Right ventricle myocardium inferior (tissue), 1 donor: ENCODE measurements at regions not wholly inside any gene's neighbourhood (a gene's known extent, or its start where the extent isn't known, plus 50 kb on each side); places are given as distances from the start of the nearest gene placed in this dataset.
"Not testable (repeated sequence)": the region's sequence is repeated elsewhere in the genome, so short reads cannot be mapped to it uniquely, and the experiment has no call there.

ENCODE experiments used
- ATAC-seq: fragments of 200-7000 bp; cut with Tn5 transposase; one replicate; pipeline ENCODE4 v1.9.1; 2020; ENCODE audit warnings: mild to moderate bottlenecking, moderate library complexity
- DNase-seq: peaks from one replicate; pipeline ENCODE4 v3.0.0; 2021; ENCODE audit errors: missing footprints
- intact Hi-C: fragments of 100-400 bp; cut with DNase I; formaldehyde crosslinking; loops from one replicate; pipeline ENCODE4 v1.11.0; 2022
- donor health status: DM: no; HTN: yes; CAD: no; lungs with severe emphysema.

DNA sequence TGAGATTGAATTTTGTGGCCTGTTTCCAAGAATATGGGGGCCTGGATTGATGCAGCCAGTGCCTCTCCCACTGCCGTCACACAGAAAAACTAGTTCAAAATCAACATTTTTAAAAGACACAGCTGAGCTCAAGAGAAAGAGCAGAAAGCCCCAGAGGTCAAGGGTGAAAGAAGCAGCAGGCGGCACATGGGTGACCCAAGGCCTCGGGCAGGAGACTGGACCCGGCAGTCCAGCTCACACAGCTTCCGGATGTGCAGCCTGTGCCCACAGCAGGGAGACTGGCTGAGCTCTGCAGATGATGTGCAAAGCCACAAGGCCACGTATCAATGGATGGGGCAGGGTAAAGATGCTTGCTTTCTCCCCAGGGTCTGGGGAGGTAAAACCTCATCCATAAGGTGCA, 50.4 kb upstream of the RNF32 start:
- ATAC-seq (no peak), DNase-seq (no peak)
- intact Hi-C loops: no loop called here

DNA sequence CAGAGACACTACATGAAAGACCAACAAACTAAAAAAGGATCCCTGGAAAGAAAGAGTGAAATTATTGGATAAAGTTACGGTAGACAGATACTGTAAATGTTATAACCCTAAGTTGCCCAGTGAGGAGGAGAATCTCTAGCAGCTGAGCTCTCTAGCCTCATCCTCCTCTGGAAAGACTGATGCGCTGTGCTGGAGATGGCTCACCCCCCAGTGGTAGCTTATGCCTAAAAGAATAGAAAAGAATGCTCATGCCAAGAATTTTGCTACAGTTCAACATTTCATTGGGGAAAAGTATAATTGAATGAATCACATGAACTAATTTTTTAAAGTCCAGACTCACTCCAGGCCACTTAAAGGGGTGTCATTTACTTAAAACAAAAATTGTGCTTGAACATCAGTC, 50.8 kb upstream of the RNF32 start:
- intact Hi-C loops: no loop called here

DNA sequence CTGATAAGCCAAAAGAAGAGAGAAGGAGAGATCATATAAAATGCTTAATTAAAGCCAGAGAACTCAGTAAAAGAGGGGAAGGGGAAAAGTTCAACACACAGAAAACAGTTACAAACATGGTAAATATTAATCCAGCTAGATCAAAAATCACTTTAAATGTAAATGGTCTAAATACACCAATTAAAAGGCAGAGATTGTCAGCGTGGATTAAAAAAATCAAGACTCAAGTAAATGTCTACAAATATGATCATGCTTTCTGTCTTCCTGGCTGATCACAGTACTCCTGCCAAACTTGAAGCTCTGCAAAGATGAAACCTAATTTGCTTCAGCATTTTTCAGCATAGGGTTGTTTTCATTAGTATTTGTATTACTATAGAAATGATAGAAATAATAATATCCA, 54.6 kb upstream of the RNF32 start:
- ATAC-seq: no peak

More for the DNA sequence above, 50.8 kb upstream of the RNF32 start:
- DNase-seq: no peak
- no peak for ATAC-seq

DNA sequence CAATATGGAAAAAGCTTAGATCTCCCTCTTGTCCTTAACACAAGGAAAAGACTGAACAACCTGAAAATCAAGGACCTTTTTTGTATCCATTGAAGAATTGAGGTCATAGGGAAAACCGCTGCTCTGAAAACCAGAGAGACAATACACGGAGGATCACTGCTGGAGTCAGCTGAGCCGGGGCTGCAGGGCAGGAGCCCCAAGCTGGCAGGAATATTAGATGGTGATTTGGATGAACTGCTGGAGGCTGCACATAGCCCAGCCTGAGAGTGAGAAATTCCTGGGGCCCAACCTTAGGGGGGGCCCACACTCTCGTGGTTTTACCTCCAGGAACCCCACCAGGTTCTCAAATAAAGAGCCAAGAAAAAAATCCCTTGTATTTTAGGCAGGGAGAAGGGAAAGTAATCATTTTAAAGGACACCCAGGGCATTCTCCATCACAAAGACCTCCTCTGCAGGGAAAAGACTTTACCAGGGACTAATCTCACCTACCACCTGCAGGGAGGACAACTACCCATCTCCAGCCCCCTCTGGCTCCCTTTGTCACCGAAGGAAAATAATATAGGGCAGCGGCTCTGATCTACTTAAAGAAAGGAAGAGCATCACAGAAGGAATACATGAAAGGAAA, 55.4 kb upstream of the RNF32 start:
- ATAC-seq: no peak
- DNase-seq: no peak
- intact Hi-C loops: no loop called here

More for the DNA sequence above, 54.6 kb upstream of the RNF32 start:
- DNase-seq: no peak
- intact Hi-C loops: no loop called here

DNA sequence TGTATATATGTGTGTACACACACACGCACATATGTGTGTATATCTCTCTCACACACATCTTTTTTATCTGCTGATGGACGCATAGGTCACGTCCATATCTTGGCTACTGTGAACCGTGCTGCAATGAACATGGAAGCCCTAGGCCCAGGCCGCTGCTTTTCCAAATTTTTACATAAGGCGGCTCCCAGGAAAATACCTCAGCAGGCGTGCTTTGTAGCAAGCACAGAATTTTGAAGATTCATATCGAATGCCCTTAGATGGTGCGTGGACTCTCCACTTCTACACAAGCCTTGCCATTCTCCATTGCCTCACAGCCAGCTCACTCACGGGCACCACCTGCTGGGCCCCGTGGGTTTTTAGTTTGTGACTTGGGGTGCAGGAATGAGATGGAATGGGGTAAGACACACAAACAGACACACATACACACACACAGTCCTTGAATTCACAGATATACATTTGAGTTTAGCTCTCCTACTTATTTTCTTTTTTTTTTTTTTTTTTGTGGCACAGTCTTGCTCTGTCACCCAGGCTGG, 57.9 kb upstream of the RNF32 start:
- intact Hi-C loops: no loop called here
- DNase-seq (no peak), ATAC-seq (no peak)

DNA sequence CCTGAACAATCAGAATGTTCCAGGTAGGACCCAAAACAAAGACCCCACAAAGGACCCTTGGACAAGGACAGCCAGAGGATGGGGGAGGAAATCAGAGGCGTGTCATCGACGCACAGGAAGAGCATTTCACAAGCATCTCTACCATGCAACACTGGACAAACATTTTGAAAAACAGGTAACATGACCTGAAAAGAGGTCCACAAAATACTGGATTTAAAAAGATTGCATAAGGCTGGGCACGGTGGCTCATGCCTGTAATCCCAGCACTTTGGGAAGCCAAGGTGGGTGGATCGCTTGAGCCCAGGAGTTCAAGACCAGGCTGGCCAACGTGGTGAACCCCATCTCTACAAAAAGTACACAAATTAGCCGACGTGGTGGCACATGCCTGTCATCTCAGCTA, 60.5 kb upstream of the RNF32 start:
- no peak for DNase-seq
- no peak for ATAC-seq
- intact Hi-C loops: no loop called here

DNA sequence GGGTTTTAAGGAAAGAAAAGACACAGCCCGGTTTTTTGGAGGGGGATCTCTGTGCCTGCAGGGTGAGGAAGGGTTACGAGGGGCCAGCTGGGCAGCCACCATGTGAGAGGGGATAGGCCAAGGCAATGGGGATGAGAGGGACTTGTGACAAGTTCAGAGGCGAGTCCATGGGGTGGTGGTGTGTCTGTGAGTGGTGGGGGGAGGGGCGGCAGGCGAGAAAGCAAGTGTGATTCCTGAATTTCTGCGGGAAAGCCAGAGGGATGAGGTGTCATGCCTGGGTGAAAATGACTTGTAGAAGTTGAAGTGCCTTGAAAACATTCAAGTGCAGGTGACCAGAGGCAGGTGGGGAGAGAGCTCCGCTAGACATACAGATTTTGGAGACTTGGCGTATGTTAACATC, 61.0 kb upstream of the RNF32 start:
- no peak for DNase-seq
- no peak for ATAC-seq
- intact Hi-C loops: no loop called here

DNA sequence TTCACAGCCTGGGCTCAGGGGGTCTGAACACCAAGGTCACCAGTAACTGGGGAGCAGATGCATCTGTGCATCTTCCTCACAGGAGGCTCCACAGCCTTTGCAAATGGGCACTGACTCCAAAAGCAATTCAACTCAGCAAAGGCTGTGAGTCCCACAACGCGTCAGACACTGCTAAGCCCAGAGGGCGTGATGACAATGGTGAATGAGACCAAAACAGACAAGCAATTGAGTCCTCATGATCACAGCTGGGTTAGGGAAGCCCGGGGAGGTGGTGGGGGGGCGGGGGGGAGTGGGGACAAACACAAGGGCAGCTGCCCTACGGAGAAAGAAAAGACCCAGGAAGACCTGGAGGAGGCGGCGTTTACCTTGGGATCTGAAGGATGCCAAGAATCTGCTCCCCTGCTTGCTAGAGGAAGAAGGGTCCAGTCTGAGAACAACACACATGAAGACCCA, 61.6 kb upstream of the RNF32 start:
- ATAC-seq: no peak
- intact Hi-C loops: no loop called here
- DNase-seq: no peak

DNA sequence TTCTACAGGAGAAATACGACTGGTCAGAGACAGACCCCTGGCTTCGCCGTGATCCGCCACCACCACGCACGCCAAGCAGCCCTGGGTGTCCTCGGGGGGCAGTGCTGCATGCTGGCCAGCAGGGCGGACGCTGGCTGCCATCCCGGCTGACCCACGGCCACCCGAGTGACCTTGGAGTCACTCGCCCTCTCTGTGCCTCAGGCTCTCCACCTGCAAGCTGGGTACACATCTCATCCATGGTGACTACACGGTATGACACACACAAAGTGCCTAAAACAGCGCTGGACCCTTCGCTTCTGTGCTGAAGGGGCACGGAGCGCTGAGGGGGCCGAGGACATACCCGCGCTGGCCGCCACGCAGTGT, 62.0 kb upstream of the RNF32 start:
- intact Hi-C loops: no loop called here
- no peak for ATAC-seq
- DNase-seq: no peak

DNA sequence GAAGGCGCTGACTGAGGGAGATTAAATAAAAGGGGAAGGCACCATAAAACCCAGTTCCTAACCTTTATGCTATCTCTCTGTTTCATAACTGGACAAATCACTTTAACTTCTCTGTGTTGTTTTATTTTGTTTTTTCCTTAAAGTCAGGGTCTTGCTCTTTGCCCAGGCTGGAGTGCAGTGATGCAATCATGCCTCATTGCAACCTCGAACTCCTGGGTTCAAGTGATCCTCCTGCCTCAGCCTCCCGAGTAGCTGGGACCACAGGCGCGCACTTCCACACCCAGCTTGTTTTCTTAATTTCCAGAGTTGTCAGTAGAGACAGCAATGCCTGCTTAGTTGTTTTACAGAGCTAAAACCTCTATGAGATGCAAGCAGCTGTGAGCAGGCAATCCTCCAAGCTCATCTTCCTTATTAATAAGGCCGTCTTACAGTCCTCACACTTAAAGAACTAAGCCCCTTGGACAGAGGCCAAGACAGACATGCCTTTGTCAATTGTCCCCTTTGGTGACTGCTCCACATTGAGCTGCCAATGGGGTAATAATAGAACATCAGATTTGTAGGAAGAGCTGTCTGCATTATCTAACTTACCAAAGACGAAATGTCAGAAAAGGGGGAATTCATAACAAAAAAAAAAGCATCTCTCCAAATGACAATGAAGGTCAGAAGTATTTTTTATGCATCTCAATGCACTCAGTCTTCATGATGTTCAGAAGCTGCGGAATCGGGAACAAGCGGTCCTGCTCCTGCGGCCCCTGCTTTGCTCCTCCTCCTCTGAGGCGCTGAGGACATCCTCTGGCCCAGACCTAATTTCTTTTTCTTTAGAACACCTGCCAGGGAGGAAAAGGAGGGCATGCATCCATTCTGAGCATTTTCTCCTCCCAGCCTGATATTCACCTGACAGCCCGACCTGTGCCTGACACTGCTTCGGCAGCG, 62.7 kb upstream of the RNF32 start:
- ATAC-seq: no peak
- intact Hi-C loops: no loop called here

DNA sequence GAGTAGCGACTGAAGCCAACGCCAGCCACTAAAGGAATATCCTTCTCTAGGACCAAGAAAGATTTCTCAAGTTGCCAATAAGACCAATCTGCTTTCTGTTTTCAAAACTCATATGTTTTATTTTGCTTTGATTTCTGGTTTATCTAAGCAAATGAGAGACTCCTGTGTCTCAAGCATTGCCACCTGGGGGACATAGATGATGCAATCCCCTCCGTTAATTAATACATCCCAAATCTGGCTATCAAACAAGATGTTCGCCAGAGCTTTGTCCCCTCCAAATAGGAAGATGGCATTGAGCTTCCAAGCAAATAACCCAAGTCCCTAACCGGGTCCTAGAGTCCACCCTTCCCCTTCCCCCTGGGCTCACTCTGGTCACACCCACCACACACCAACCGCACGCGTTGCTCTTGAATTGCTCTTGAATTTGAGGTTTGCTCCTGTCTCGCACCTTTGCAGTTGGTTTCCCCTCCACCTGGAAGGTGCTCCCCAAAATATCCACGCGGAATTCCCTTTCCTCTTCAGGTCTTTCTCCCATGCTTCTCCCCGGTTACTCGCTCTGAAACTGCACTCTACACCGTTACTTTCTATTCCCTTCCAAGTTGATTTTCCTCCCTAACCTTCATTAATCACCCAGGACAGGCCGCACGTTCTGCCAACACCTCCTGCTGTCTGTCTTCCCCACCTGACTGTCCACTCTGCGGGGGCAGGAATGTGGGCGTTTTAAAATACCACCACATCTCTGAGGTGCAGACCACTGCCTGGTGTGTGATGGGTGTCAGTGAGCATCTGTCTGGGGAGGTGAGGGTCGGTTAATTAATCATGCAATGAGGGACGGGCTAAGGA, 64.1 kb upstream of the RNF32 start:
- intact Hi-C loops: no loop called here
- DNase-seq: no peak
- no peak for ATAC-seq

More for the DNA sequence above, 62.7 kb upstream of the RNF32 start:
- no peak for DNase-seq

DNA sequence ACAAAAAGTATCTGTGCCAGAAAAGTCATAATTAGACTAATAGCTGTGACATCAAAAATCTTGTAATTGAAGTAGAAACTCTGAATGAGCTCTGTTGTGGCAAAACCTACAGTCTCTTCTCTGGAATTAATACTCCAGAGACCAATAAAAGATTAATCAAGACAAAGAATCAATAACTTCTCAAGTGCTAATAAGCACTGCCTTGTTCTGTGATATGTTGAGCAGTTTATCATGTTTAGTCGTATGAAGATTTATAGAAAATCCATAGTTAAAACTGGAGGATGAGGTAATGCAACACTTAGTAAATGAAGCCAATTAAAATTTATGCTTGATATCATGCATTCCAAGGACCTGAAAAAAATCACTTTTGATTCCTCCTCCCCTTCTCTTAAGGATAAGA, 72.3 kb upstream of the RNF32 start:
- intact Hi-C loops: no loop called here

DNA sequence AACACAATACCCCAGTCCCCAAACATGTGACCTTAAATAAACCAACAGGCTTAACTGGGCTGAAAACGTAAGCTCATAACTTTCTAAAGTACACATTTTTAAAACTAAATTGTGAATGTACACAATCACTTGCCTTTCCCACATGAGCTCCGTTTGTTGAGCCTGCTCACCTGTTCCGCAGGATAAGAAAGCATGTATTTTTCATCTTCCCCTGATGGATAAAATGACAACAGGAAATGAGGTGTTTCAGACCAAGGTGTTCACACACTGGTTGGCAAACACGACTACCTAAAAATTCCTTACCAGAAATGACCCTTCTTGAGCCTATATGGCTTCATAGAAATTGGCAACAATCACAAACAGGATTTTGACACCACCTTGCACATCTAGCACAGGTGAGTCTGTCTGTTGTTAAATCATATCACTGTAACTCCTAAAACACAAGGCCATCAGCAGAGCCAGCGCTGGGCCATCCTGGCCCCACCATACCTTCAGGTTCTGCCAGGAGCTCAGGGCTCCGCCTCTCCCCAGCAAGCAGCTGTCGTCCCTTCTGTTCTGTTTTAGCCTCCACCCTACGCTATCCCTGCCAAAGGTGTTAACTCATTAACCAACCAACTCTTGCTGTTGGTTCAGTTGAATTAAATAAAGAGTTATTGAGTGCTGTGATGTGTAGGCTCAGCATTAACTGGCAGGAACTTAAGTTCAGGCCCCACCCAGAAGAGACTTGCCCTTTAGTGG, 73.6 kb upstream of the RNF32 start:
- ATAC-seq: no peak
- intact Hi-C loops: no loop called here

More for the DNA sequence above, 72.3 kb upstream of the RNF32 start:
- ATAC-seq (no peak), DNase-seq (no peak)

DNA sequence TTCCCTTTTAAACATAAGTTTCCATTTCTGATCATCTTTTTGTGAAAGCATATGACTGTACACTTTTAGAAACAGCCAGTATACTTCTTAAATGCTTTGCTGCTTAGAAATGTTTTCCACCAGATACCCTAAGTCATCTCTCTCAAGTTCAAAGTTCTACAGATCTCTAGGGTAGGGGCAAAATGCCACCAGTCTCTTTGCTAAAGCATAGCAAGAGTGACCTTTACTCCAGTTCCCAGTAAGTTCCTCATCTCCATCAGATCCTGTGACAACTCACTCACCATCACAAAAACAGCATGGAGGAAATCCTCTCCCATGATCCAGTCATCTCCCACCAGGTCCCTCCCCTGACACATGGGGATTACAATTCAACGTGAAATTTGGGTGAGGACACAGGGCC, 75.6 kb upstream of the RNF32 start:
- intact Hi-C loops: not testable (repeated sequence)

More for the DNA sequence above, 73.6 kb upstream of the RNF32 start:
- DNase-seq: no peak

DNA sequence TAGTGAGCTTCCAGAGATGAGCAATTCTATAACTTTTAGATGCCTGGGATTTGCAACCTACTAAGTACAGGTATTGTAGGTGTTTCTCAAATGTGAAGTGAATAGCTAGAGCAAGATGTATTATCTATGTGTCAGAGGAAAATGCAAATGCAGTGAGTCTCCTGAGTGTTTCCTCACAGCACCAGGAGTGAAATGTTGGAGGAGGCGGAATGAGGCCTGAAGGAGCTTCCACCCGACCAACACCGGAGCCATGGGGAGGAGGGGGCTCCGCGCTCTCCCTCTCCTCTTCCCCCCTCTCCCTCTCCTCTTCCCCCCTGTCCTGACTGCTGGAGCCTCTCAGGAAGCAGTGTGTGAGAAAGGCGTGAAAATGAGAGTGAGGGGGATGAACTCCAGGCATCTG, 79.9 kb upstream of the RNF32 start:
- ATAC-seq: no peak
- no peak for DNase-seq
- intact Hi-C loops: no loop called here

More for the DNA sequence above, 75.6 kb upstream of the RNF32 start:
- DNase-seq, ATAC-seq: not testable (repeated sequence)

DNA sequence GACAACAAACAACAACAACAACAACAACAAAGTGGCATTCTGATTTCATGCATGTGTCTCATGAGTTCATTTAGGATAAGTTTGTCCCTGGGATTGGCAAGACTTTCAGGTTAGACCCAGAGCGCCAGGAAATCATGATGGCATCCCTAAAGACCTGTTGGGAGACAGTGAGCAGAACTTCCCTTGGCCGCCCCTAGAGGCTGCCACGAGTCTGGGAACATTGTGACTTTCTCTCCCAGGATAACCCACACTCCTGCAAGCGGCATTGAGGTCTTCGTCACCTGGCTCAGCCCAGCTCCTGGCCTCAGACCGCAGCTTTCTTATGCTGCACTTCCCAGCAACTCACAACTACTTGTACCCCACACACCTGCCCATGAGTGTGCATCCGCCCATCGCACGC, 80.5 kb upstream of the RNF32 start:
- ATAC-seq: no peak
- intact Hi-C loops: no loop called here
- no peak for DNase-seq

DNA sequence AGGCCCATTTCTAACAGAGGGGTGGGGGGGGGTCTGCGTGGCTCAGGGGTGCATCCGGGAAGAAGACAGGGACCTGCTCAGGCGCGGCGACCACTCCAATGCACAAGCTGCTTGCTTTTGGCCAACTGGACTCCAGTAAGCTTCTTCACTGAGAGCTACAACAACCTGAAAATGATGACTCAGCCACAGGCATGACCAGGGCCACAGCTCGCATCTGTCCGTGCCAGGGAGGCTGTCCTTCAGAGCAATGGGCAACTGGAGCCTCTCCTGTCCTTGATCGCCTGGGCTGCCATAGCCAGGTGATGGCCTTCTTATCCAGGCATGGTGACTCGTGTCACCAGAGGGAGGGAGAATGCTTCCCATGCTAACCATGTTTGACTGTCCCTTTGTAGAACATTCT, 81.6 kb upstream of the RNF32 start:
- intact Hi-C loops: no loop called here

DNA sequence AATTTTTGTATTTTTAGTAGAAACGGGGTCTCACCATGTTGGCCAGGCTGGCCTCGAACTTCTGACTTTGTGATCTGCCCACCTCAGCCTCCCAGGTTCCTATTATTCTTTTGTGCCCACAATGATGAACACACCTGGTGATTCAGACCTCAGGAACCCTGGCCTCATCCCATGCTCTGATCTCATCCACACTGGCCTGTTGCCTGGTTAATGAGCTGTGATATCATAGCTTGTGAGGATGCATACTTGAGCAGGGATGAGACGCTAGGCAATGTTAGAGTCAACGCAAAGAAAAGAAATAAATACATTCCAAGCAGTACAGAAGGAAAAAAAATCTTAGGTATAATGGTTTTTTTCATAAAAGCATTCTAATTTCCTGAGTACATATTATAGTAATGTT, 82.4 kb upstream of the RNF32 start:
- DNase-seq (no peak), ATAC-seq (no peak)
- intact Hi-C loops: no loop called here

More for the DNA sequence above, 81.6 kb upstream of the RNF32 start:
- DNase-seq (no peak), ATAC-seq (no peak)
